IPS-18c (cell line): ENCODE measurements at regions not wholly inside any gene's neighbourhood (a gene's known extent, or its start where the extent isn't known, plus 50 kb on each side); places are given as distances from the start of the nearest gene placed in this dataset.
"Not testable (repeated sequence)": the region's sequence is repeated elsewhere in the genome, so short reads cannot be mapped to it uniquely, and the experiment has no call there.

ENCODE experiments used
- H3K4me3 ChIP-seq: 2 replicates; pipeline ENCODE4 v1.7.0; 2013; ENCODE audit warnings: low read depth, mild to moderate bottlenecking, low read length, moderate library complexity; ENCODE audit not compliant: insufficient read depth
- H3K9me3 ChIP-seq: one replicate; pipeline ENCODE4 v1.6.1; 2013; ENCODE audit warnings: mild to moderate bottlenecking, low read length, moderate library complexity; ENCODE audit not compliant: control insufficient read depth, insufficient read depth

- not testable (repeated sequence) for H3K9me3 ChIP-seq, H3K4me3 ChIP-seq
Measured at GRCh38 chrX:94862470-94862869, 1188.5 kb downstream of the FAM133A start.

DNA sequence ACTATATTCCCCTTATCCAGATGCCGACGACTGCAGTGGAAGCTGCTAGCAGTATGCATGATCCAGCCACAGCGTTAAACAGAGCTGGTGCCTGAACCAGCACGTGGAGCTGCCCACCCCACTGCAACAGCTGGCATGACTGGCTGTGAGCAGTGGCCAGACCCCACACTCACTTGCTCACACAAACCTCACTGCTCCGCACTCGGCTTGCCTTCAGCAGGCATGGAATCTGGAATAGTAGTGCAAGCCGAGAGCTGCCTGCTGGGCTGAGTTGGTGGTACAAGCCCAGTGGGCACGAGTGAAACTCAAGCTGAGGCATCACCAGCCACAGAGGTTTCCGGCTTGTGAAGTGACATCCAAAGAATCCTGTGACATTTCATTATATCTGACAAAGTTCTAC is 1197.6 kb downstream of the FAM133A start:
- Histone ChIP-seq H3K9me3 (no peaks in the 10 kb centered on the region), H3K4me3 (no peak overlapping the region)

DNA sequence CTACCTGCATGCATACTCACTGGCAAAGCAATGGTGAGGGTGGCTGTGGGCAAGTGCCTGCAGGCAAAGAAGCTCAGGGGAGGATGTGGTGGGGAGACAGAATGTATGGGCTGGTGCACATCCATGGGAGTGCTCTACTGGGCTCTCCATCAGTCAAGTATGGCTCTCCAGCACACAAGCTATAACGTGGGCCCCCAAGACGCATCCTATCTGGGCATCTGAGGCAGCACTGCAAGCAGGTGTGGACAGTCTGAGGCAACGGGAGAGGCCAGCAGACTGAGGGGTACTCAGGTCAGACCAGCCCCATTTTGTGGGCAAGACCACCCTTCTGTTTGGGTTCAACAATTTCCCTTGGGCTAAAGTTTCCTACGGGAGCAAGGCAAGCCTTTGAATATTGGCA is 1227.8 kb downstream of the FAM133A start:
- no peaks in the 10 kb centered on the region for H3K9me3 ChIP-seq

DNA sequence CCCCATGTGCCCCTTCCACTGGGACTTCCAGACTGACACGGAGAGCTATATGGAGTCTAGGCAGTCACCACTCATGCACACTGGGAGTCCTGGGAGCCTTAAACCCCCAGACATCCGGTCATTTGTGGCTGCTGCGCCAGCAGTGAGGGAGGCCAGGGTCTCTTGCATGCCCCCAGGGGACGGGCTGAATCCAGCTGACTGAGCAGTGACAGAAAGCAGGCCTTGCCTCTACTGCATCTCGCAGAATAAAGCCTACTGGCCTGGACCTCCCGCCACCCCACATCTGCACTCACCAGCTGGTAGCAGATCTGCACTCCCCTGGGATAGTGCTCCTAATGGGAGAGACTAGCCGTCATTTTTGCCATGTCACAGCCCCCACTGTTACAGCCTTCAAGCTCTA is 1234.2 kb downstream of the FAM133A start:
- Histone ChIP-seq H3K4me3 (no peak overlapping the region), H3K9me3 (no peaks in the 10 kb centered on the region)

More for the DNA sequence above, 1227.8 kb downstream of the FAM133A start:
- H3K4me3 ChIP-seq = no peak overlapping the region

DNA sequence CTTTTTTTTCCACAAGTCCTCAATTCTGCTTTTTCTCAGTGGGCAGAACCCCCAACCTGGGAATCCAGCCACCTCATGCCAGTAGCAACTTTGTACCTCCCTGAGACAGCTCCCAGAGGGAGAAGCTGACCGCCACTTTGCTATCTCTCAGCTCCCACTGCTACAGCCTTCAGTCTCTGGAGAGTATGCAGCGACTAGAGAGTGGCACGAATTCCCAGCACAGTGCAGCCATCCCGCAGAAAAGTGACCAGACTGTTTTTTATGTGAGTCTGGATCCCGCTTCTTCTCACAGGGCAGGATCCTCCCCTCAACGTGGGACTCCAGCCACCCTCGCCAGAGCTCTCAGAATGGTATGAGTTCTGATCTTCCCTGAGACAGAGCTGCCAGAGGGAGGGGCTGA is 1234.6 kb downstream of the FAM133A start:
- H3K4me3 ChIP-seq = no peak overlapping the region
- no peaks in the 10 kb centered on the region for H3K9me3 ChIP-seq

GRCh38 chrX:94914235-94914634 is 1240.2 kb downstream of the FAM133A start:
- H3K4me3 ChIP-seq = no peak overlapping the region
- H3K9me3 ChIP-seq = no peaks in the 10 kb centered on the region

- Histone ChIP-seq H3K9me3 (no peaks in the 10 kb centered on the region), H3K4me3 (no peak overlapping the region)
Measured at GRCh38 chrX:94932278-94932965, 1258.4 kb downstream of the FAM133A start.

- Histone ChIP-seq H3K4me3 (no peak overlapping the region), H3K9me3 (no peaks in the 10 kb centered on the region)
Measured at GRCh38 chrX:94936722-94937121, 1262.7 kb downstream of the FAM133A start.

- no peaks in the 10 kb centered on the region for H3K9me3 ChIP-seq
- H3K4me3 ChIP-seq = no peak overlapping the region
Measured at GRCh38 chrX:94937491-94937890, 1263.5 kb downstream of the FAM133A start.

DNA sequence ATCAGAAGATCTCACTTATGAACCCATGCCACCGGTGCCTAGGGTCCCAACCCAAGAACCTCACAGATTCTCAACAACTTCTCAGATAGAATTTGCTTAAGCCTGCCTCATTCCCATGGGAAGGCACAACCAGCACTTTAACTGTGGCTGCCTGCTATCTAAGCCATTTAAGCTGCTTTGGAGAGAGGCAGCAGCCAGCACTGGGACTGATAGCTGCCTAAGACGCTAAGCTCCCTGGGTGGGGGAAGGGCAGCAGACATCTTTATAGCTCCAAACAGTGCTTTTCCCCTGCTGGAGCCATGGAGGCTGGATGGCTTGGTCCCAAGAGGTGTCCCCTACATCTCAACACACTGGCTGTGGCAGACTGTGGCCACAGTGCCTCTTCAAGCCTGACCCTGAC is 1268.6 kb downstream of the FAM133A start:
- H3K9me3 ChIP-seq = no peaks in the 10 kb centered on the region
- H3K4me3 ChIP-seq = no peak overlapping the region

DNA sequence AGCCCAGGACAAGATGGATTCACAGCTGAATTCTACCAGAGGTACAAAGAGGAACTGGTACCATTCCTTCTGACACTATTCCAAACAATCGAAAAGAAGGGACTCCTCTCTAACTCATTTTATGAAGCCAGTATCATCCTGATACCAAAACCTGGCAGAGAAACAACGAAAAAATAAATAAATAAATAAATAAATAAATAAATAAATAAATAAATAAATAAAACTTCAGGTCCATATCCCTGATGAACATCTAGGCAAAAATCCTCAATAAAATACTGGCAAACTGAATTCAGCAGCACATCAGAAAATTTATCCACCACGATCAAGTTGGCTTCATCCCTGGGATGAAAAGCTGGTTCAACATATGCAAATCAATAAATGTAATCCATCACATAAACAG is 1272.1 kb downstream of the FAM133A start:
- not testable (repeated sequence) for H3K9me3 ChIP-seq, H3K4me3 ChIP-seq

DNA sequence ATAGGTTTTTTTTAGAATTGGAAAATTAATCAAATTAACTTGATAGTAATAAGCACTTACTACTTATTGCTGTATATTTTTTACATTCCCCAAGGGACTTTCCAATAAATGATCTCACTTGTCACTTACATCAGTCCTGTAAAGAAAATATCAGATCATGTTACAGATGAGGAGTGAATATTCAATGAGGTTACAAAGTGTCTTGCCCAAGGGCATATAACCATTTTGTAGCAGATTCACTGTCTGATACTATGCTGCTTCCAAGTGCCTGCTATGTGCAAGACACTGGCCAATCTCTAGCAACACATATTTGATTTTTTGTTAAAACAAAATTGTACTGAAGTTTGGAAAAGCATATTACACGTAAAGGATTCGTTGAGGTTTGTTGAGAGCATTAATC is 1287.7 kb downstream of the FAM133A start:
- no peaks in the 10 kb centered on the region for H3K9me3 ChIP-seq
- H3K4me3 ChIP-seq = no peak overlapping the region

GRCh38 chrX:94977562-94977961 is 1303.6 kb downstream of the FAM133A start:
- no peak overlapping the region for H3K4me3 ChIP-seq
- H3K9me3 ChIP-seq = peaks cover 2% of the 10 kb centered on the region

- no peak overlapping the region for H3K4me3 ChIP-seq
- H3K9me3 ChIP-seq = peaks cover 2% of the 10 kb centered on the region
Measured at GRCh38 chrX:94977986-94978385, 1304.0 kb downstream of the FAM133A start.
